Astrocyte (in vitro differentiated cells and primary cell): ENCODE measurements at regions not wholly inside any gene's neighbourhood (a gene's known extent, or its start where the extent isn't known, plus 50 kb on each side); places are given as distances from the start of the nearest gene placed in this dataset.
"Not testable (repeated sequence)": the region's sequence is repeated elsewhere in the genome, so short reads cannot be mapped to it uniquely, and the experiment has no call there.

Experiments used
- DNase-seq: peaks from one replicate; pipeline ENCODE4 v3.0.0-alpha.2; 2010; ENCODE audit warnings: low read depth
- FAIRE-seq: peaks from 2 replicates; lab custom pipeline; 2011; peaks lifted over from hg19 to GRCh38; lab: Jason Lieb, UNC
- H2AFZ ChIP-seq: 2 replicates; pipeline ENCODE4 v1.6.0; 2012; ENCODE audit warnings: low read depth, low read length, inconsistent platforms
- H3K27ac ChIP-seq: 2 replicates; pipeline ENCODE4 v1.5.1; 2011; ENCODE audit warnings: low read depth, low read length, inconsistent platforms
- H3K27me3 ChIP-seq: 2 replicates; pipeline ENCODE4 v1.6.0; 2011; ENCODE audit warnings: low read length, inconsistent platforms; ENCODE audit not compliant: insufficient read depth
- H3K36me3 ChIP-seq: 2 replicates; pipeline ENCODE4 v1.5.1; 2011; ENCODE audit warnings: low read length, inconsistent platforms; ENCODE audit not compliant: insufficient read depth
- H3K4me1 ChIP-seq: 2 replicates; pipeline ENCODE4 v1.5.1; 2011; ENCODE audit warnings: low read length, inconsistent platforms; ENCODE audit not compliant: insufficient read depth
- H3K4me2 ChIP-seq: 2 replicates; pipeline ENCODE4 v1.6.0; 2012; ENCODE audit warnings: low read length, inconsistent platforms
- H3K4me3 ChIP-seq: 2 replicates; pipeline ENCODE4 v1.5.1; 2011; ENCODE audit warnings: low read depth, mild to moderate bottlenecking, low read length, inconsistent platforms; ENCODE audit not compliant: insufficient read depth
- H3K79me2 ChIP-seq: 2 replicates; pipeline ENCODE4 v1.6.0; 2012; ENCODE audit warnings: mild to moderate bottlenecking, low read length, inconsistent platforms; ENCODE audit not compliant: insufficient read depth
- H3K9ac ChIP-seq: 2 replicates; pipeline ENCODE4 v1.6.0; 2012; ENCODE audit warnings: mild to moderate bottlenecking, low read length, inconsistent platforms
- H3K9me3 ChIP-seq: 2 replicates; pipeline ENCODE4 v1.5.1; 2012; ENCODE audit warnings: low read depth, mild to moderate bottlenecking, low read length, inconsistent platforms; ENCODE audit not compliant: insufficient read depth
- H4K20me1 ChIP-seq: 2 replicates; pipeline ENCODE4 v1.6.0; 2012; ENCODE audit warnings: low read length, inconsistent platforms; ENCODE audit not compliant: insufficient read depth
- H3K27ac Mint-ChIP-seq: one replicate; pipeline ENCODE4 v1.8.0; 2021; ENCODE audit warnings: mild to moderate bottlenecking, mixed read lengths; ENCODE audit not compliant: unreplicated experiment
- H3K27me3 Mint-ChIP-seq: one replicate; pipeline ENCODE4 v1.8.0; 2021; ENCODE audit warnings: low read depth, mixed read lengths; ENCODE audit not compliant: unreplicated experiment
- H3K36me3 Mint-ChIP-seq: one replicate; pipeline ENCODE4 v1.8.0; 2021; ENCODE audit warnings: low read depth, mixed read lengths; ENCODE audit not compliant: unreplicated experiment
- H3K4me1 Mint-ChIP-seq: one replicate; pipeline ENCODE4 v1.8.0; 2021; ENCODE audit warnings: low read depth, mixed read lengths; ENCODE audit not compliant: unreplicated experiment
- H3K4me3 Mint-ChIP-seq: one replicate; pipeline ENCODE4 v1.8.0; 2021; ENCODE audit warnings: mild to moderate bottlenecking, moderate library complexity, mixed read lengths; ENCODE audit not compliant: unreplicated experiment
- H3K9me3 Mint-ChIP-seq: one replicate; pipeline ENCODE4 v1.8.0; 2021; ENCODE audit warnings: mild to moderate bottlenecking, mixed read lengths; ENCODE audit not compliant: unreplicated experiment
- CTCF ChIP-seq: IDR thresholded peaks from 2 replicates; pipeline ENCODE4 v1.5.1; 2011; ENCODE audit warnings: low read depth, mild to moderate bottlenecking, inconsistent platforms, low read length, moderate library complexity; ENCODE audit not compliant: insufficient read depth
- EZH2 ChIP-seq: IDR thresholded peaks from 2 replicates; pipeline ENCODE4 v1.6.1; 2012; ENCODE audit warnings: mild to moderate bottlenecking, low read length, inconsistent platforms; ENCODE audit not compliant: insufficient read depth

- no peaks in the 10 kb centered on the region for H3K9me3 Mint-ChIP-seq
Observed at GRCh38 chr4:110867981-110868720, 245.3 kb upstream of the PITX2 start.

GRCh38 chr4:110869114-110869513 lies 246.2 kb upstream of the PITX2 start:
- Histone ChIP-seq H3K4me2 (peak overlapping the region; percentile 30), H3K9me3 (no peaks in the 10 kb centered on the region), H3K9ac (no peak overlapping the region), H2AFZ (no peak overlapping the region), H3K79me2 (no peaks in the 10 kb centered on the region), H3K36me3 (no peaks in the 10 kb centered on the region), H4K20me1 (no peaks in the 10 kb centered on the region), H3K4me1 (peaks cover 25% of the 10 kb centered on the region), H3K4me3 (no peak overlapping the region), H3K27me3 (no peaks in the 10 kb centered on the region), H3K27ac (peak overlapping the region; percentile 41)
- Mint-ChIP-seq H3K27ac (peak overlapping the region; percentile 73), H3K4me1 (peaks cover 46% of the 10 kb centered on the region), H3K4me3 (no peak overlapping the region), H3K9me3 (no peaks in the 10 kb centered on the region), H3K36me3 (no peaks in the 10 kb centered on the region), H3K27me3 (no peaks in the 10 kb centered on the region)
- TF ChIP-seq EZH2 (no peak), CTCF (no peak)
- FAIRE-seq (peak; percentile 95), DNase-seq (peak; percentile 86)

More at GRCh38 chr4:110867981-110868720, 245.3 kb upstream of the PITX2 start:
- Histone ChIP-seq H3K4me1 (peaks cover 25% of the 10 kb centered on the region), H3K4me3 (no peak overlapping the region), H3K27ac (no peak overlapping the region), H3K9ac (no peak overlapping the region), H3K9me3 (no peaks in the 10 kb centered on the region), H3K4me2 (peak overlapping the region; percentile 13), H3K79me2 (no peaks in the 10 kb centered on the region), H3K36me3 (no peaks in the 10 kb centered on the region), H3K27me3 (no peaks in the 10 kb centered on the region), H4K20me1 (no peaks in the 10 kb centered on the region), H2AFZ (no peak overlapping the region)
- TF ChIP-seq CTCF (no peak), EZH2 (no peak)
- H3K4me3 Mint-ChIP-seq: no peak overlapping the region
- H3K36me3 Mint-ChIP-seq: no peaks in the 10 kb centered on the region
- FAIRE-seq (peak; percentile 69), DNase-seq (peak; percentile 25)
- peak overlapping the region; percentile 72 for H3K27ac Mint-ChIP-seq
- no peaks in the 10 kb centered on the region for H3K27me3 Mint-ChIP-seq
- peaks cover 46% of the 10 kb centered on the region for H3K4me1 Mint-ChIP-seq

- H3K27ac Mint-ChIP-seq: peak overlapping the region; percentile 73
- H3K4me3 ChIP-seq: no peak overlapping the region
- peaks cover 25% of the 10 kb centered on the region for H3K4me1 ChIP-seq
- DNase-seq (no peak), FAIRE-seq (peak; percentile 23)
- H3K9ac ChIP-seq: no peak overlapping the region
- H4K20me1 ChIP-seq: no peaks in the 10 kb centered on the region
- H3K79me2 ChIP-seq: no peaks in the 10 kb centered on the region
- no peaks in the 10 kb centered on the region for H3K27me3 ChIP-seq
- no peak overlapping the region for H2AFZ ChIP-seq
- no peak for TF ChIP-seq EZH2
- TF ChIP-seq CTCF: no peak
- H3K4me1 Mint-ChIP-seq: peaks cover 46% of the 10 kb centered on the region
- peak overlapping the region; percentile 41 for H3K27ac ChIP-seq
- H3K4me2 ChIP-seq: peak overlapping the region; percentile 30
- no peaks in the 10 kb centered on the region for H3K9me3 Mint-ChIP-seq
- no peaks in the 10 kb centered on the region for H3K9me3 ChIP-seq
- no peak overlapping the region for H3K4me3 Mint-ChIP-seq
- H3K27me3 Mint-ChIP-seq: no peaks in the 10 kb centered on the region
- H3K36me3 ChIP-seq: no peaks in the 10 kb centered on the region
- H3K36me3 Mint-ChIP-seq: no peaks in the 10 kb centered on the region
Observed at GRCh38 chr4:110869862-110870572, 247.1 kb upstream of the PITX2 start.

GRCh38 chr4:110876214-110876613 lies 253.3 kb upstream of the PITX2 start:
- not testable (repeated sequence) for H3K27ac Mint-ChIP-seq, H3K27me3 ChIP-seq, H2AFZ ChIP-seq, H3K9me3 Mint-ChIP-seq, H3K27ac ChIP-seq, FAIRE-seq, H3K4me3 ChIP-seq, DNase-seq, H4K20me1 ChIP-seq, H3K4me3 Mint-ChIP-seq, H3K9ac ChIP-seq, H3K36me3 Mint-ChIP-seq, H3K27me3 Mint-ChIP-seq, H3K79me2 ChIP-seq, H3K36me3 ChIP-seq, H3K4me1 ChIP-seq, H3K9me3 ChIP-seq, H3K4me2 ChIP-seq
- peaks cover 16% of the 10 kb centered on the region for H3K4me1 Mint-ChIP-seq
